GM03348 (cell line): ENCODE measurements at regions not wholly inside any gene's neighbourhood (a gene's known extent, or its start where the extent isn't known, plus 50 kb on each side); places are given as distances from the start of the nearest gene placed in this dataset.

Source experiments
- DNase-seq: peaks from one replicate; pipeline ENCODE4 v3.0.0; 2012; ENCODE audit warnings: low spot score

GRCh38 chr2:45254025-45254424, 244.8 kb upstream of the SIX2 start:
- DNase-seq = no peak

GRCh38 chr2:45253151-45253550, 243.9 kb upstream of the SIX2 start:
- DNase-seq = no peak

- no peak for DNase-seq
Measured at GRCh38 chr2:45250176-45250575, 240.9 kb upstream of the SIX2 start.

DNA sequence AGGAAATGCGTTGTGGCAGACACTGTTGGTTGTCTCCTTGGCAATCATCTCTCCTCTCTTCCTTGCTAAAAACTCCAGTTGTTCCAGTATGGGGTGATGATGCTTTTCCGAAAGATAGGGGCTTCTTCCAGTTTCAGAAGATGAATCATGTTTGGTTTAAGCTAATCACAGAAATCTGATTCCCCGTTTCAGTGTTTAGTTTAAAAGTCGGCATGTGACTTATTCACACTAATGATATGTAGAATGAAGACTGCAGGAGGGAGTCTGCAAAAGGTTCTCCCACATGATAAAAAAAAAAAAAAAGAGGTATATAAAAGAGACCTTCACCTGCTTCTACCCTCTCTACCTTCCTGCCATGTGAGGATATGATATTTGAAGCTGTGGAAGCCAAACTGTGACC, 239.0 kb upstream of the SIX2 start:
- no peak for DNase-seq

DNA sequence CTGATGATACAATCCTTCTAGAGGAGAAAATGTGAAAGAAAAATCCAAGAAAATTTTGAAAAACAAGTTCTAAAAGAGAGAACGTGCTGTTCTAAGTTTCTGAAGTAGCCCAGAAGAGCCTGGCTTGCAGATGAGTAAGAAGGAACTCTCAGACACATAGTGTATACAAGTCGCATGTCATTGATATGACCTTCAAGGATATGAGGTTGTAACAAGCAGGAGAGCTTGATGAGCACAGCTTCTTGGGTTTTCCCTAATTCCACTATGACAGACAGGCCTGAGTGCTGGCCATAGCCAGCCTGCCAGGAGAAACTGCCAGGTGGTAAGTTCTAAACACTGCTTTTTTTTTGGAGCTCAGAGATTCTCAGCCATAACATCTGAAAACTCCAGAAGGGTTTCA, 235.7 kb upstream of the SIX2 start:
- DNase-seq = no peak

GRCh38 chr2:45242161-45242741, 233.0 kb upstream of the SIX2 start:
- no peak for DNase-seq

GRCh38 chr2:45241061-45241561, 231.9 kb upstream of the SIX2 start:
- DNase-seq = peak; percentile 50

DNA sequence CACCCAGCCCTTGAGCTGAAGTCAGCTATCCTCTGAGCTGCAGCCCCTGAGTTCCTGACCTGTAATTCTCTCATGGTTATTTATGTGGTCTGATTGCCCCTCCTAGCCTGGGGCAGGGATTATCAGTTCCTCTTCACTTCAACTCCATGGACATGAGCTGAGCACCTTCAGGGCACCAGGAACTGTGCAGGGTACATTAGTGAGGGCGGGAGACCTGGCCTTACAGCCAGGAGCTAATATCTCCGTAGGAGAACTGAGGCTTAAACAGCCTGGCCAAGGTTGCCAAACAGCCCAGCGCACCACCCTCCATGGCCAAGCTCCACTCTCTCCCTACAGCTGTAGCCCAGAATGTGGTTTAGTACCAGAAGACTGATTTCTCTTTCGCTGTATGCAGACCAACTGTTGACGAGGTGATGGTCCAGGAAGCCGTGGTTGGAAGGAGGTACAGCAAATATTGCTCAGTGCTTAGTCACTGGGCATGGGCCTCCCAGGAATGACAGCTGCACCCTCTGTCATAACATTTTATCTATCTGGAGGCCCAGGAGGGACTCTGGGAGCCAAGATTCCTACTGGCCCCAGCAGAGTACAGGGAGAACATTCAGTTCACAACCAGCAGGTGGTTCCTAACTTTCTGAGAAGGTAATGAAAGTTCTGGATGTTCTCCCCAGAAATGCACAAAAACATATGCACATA, 228.7 kb upstream of the SIX2 start:
- peak; percentile 91 for DNase-seq

DNA sequence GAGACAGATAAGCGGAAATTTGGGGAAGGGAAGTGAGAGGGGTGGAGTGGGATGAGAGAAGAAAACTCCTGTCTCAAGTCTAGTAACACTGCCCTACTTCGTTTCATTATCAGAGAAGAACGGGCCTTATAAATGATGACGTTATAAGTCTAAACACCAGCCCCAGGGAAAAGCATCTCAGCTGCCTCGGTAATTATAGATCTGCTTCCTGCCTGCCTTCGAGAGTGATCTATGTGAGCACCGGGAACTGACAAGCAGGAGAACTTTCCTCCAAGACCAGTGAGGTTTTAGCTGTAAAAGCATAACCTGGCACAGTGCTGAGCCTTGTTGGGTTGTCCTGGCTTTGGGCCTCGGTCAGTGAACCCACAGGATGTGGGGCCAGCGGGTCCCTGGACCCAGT, 227.9 kb upstream of the SIX2 start:
- DNase-seq = no peak

DNA sequence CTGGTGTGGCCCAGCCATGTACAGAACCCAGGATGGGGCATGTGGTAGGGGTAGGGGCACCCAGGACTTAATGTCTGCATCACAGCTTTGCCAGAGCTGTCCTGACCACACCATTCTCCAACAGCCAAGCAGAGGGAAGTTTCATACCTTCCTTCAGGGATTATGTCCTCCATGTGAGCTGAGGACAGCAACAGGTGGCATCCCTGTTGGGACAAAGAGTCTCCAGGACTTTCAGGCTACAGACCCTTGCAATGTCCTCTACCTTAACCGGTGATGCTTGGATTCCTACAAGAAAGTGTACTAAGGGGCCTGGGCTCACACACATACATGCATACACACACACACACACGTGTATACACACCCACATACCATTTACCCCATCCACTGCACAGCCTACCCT, 227.0 kb upstream of the SIX2 start:
- no peak for DNase-seq

GRCh38 chr2:45233301-45233700, 224.0 kb upstream of the SIX2 start:
- no peak for DNase-seq

- no peak for DNase-seq
Measured at GRCh38 chr2:45232818-45233217, 223.6 kb upstream of the SIX2 start.

GRCh38 chr2:45229411-45229810, 220.2 kb upstream of the SIX2 start:
- DNase-seq = no peak

DNA sequence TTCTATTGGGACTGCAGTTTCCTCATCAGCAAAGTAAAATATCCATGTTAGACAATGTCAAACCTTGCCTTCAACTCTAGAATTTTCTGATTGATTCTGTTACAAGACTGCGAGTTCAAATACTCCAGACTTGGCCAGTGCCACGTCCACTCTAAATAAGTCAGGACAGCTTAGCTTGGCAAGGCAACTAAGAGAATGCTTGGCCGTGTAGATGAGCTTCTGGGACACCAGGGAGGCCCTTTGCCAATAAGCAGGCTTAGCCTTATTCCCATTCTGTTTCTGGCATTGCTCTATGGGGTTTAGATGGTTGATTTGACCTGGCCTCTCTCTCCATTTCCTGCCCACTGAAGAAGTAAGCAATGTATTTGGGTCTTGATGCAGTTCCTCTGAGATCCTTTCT, 218.1 kb upstream of the SIX2 start:
- no peak for DNase-seq

DNA sequence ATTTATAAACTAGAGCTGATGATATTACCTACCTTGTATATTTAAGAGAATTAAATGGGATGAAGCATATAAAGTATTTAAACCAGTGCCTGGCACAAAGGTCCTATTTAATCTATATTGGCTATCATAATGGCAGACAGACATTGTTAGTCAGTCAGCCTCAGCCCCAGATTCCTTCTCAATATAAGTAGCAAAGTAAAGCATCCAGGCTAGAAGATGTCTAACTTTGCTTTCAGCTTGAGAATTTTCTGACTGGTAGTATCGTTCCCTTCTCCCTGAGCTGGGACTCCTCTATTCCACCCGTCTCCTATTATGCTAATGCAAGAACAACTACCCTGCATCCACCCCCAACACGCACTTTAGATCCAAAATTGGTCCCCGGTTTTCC, 215.7 kb upstream of the SIX2 start:
- DNase-seq = no peak

GRCh38 chr2:45224321-45224992, 215.2 kb upstream of the SIX2 start:
- no peak for DNase-seq

- no peak for DNase-seq
Measured at GRCh38 chr2:45223531-45223930, 214.3 kb upstream of the SIX2 start.

DNA sequence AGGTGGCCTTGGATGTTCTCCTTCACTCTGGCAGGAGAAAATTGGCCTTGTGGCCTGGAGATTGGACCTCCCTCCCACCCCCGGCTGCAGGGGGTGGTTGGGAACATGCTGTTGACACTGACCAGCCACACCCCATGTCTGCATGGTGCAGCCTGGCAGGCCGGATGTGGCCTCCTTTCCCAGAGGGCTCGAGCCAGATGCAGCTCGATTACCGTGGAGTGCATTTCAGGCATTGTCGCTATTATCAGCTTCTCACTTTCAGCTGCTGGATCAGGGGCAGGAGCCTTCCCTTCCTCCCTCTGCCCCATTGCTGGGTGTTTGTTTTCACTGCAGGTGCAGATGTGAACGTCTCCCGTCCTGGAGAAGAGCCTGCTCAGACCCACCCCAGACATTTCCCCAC, 211.0 kb upstream of the SIX2 start:
- no peak for DNase-seq

- no peak for DNase-seq
Measured at GRCh38 chr2:45218931-45219339, 209.7 kb upstream of the SIX2 start.

- DNase-seq = no peak
Measured at GRCh38 chr2:45218297-45218696, 209.0 kb upstream of the SIX2 start.

GRCh38 chr2:45216118-45216517, 206.9 kb upstream of the SIX2 start:
- DNase-seq = no peak

GRCh38 chr2:45214550-45214949, 205.3 kb upstream of the SIX2 start:
- no peak for DNase-seq

- no peak for DNase-seq
Measured at GRCh38 chr2:45212953-45213635, 203.8 kb upstream of the SIX2 start.
